ENCODE measurements at regions not wholly inside any gene's neighbourhood (a gene's known extent, or its start where the extent isn't known, plus 50 kb on each side); places are given as distances from the start of the nearest gene placed in this dataset.

- TF ChIP-seq, protein P1, sequence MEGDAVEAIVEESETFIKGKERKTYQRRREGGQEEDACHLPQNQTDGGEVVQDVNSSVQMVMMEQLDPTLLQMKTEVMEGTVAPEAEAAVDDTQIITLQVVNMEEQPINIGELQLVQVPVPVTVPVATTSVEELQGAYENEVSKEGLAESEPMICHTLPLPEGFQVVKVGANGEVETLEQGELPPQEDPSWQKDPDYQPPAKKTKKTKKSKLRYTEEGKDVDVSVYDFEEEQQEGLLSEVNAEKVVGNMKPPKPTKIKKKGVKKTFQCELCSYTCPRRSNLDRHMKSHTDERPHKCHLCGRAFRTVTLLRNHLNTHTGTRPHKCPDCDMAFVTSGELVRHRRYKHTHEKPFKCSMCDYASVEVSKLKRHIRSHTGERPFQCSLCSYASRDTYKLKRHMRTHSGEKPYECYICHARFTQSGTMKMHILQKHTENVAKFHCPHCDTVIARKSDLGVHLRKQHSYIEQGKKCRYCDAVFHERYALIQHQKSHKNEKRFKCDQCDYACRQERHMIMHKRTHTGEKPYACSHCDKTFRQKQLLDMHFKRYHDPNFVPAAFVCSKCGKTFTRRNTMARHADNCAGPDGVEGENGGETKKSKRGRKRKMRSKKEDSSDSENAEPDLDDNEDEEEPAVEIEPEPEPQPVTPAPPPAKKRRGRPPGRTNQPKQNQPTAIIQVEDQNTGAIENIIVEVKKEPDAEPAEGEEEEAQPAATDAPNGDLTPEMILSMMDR (IDR thresholded peaks at IDR 0.05) = no peak
- TF ChIP-seq POLR2A (IDR thresholded peaks at IDR 0.05) = no peak
Observed at GRCh38 chr2:38174646-38175423, 98.9 kb upstream of the CYP1B1 start.

Data from suprapubic skin (tissue), 3 donors.